Stimulated activated CD8-positive, alpha-beta memory T cell treated with anti-CD3 and anti-CD28 coated beads, Interleukin-7, amount 100 ng/mL, for 24 hours (primary cell): ENCODE measurements at regions not wholly inside any gene's neighbourhood (a gene's known extent, or its start where the extent isn't known, plus 50 kb on each side); places are given as distances from the start of the nearest gene placed in this dataset.
"Not testable (repeated sequence)": the region's sequence is repeated elsewhere in the genome, so short reads cannot be mapped to it uniquely, and the experiment has no call there.

Experiments
- DNase-seq: peaks from one replicate; pipeline ENCODE4 v3.0.0-alpha.2; 2020; ENCODE audit warnings: low read depth

DNA sequence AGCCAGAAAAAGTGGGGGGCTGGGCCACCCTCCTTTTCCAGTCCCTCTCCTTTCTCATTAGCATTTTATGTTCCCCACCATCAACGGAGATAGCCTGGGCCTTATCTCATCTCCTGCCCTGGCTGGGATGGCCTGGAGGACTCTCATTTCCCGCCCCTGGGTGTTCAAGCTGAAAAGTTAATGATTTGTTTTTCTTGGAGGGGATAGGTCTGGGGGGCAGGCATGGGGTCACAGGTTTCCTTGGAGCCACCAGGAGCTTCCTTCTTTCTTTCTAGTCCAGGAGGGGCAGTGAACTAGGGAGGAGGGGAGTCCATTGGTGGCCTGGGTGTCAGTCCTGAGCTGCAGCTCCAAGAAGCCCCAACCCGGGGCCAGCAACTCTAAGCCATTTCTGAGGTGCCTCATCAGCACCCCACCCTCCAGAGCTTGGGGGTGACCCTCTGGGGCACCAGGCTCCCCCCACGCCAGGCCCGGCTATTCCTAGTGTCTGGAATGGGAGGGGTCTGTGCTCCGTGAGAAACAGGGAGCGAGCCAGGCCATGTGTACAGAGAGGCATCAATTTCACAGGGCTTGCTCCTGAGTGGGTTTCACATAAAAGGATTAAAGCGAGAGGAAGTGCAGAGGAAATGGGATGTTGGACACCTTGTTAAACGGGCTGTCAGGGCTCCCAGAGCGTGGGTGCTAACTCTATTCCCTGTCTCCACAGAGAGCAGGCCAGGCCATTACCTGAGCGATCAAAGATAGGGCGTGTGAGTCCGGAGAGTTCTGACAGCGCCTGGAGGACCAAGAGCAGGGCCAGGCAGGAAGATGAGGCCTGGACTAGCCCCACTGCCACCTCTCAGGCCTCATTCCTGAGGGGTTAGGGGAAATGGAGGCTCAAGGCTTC, 90.6 kb upstream of the LHX1 start:
- DNase-seq = no peak

DNA sequence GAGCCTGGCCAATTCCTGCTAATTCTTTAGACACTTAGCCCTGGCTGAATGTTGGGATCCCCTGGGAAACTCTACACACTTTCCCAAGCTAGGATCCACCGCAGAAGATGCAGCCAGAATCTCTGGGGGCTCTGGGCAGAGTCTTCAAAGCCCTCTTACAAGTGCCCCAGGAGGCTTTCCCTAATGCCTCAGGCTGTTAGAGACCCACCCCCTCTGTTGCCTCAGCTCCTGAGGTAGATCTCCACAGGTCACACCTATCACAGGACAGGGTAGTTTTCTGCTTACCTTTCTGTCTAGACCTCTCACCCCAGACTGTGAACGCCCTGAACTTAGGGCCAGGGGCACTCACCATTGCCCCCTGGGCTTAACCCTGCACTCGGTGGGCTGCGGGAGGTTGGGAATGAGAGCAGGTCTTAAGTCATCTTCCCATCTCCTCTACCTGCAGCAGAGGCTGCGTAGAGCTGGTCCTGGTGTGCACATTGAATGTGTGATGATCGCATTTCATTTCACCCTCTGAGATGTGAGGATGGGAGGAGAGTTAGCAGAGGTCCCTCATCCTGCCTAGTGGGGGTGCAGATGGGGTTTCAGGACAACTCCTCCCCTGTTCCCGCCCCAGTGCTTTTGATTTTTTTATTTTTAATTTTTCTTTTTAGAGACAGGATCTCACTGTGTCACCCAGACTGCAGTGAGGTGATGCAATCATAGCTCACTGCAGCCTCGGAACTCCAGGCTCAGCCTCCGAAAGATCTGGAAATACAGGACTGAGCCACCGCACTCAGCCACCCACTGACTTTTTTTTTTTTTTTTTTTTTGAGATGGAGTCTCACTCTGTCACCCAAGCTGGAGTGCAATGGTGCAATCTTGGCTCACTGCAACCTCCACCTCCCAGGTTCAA, 89.0 kb upstream of the LHX1 start:
- no peak for DNase-seq

DNA sequence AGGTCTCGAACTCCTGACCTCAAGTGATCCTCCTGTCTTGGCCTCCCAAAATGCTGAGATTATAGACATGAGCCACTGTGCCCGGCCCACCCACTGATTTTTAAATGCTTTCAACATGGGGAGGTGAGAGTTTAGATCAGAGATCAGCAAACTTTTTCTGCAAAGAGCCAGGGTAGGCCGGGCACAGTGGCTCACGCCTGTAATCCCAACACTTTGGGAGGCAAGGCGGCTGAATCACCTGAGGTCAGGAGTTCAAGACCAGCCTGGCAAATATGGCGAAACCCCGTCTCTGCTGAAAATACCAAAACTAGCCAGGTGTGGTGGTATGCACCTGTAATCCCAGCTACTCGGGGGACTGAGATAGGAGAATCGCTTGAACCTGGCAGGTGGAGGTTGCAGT, 88.3 kb upstream of the LHX1 start:
- not testable (repeated sequence) for DNase-seq

DNA sequence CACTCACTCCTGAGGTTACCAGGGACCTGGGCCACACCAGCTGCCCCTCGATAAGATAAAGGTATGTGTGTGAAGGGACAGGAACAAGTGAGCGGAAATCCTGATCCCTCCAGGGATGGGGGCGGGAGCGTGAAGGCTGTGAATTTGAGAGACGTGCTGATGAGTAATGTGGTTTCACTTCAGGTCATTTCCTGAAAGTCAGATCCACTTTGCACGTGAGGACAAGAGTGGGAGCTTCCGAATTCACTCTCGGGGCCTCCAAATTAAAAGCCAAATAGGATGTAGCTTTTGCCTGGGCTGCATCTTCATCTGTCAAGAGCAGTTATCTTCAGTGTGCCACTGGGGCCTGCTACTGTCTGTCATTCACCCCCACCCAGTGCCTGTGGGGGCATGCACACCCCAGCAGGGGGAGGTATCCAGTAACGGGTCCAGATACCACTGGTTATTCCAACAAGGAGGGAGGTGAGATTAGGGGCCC, 87.4 kb upstream of the LHX1 start:
- DNase-seq = peak; percentile 16

DNA sequence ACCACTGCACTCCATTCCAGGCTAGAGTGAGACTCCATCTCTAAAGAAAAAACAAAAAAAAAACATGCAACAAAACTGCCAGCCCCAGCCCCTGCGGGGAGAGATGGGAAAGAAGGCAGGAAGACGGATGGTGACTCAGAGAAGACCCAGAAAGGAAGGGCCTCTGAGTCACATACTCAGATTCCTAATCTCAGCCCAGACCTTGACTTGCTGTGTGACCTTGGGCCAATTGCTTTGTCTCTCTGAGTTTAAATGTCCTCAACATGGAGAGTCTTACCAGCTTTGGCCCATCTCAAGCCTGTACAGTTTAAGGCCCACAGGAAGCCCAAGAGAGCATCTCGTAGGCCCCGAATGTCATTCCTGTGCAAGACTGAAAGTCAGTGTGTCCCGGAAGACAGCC, 86.5 kb upstream of the LHX1 start:
- DNase-seq = no peak

DNA sequence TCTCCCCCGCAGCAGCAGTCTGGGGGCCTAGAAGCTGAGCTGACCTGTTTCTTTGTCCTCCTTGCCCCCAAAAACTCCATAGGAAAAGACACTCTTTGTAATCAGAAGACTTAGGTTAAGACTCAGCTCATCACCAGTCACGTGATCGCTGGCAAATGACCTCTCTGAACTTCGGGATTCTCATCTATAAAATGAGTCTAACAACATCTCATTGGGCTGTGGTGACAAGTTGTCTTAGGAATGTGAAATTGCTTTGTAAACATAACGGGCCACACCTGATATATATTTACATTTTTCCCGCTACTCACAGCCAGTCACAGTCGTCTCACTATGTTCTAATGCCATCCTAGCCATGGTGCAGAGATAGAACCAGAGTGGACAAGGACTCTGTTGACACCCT, 86.0 kb upstream of the LHX1 start:
- no peak for DNase-seq

DNA sequence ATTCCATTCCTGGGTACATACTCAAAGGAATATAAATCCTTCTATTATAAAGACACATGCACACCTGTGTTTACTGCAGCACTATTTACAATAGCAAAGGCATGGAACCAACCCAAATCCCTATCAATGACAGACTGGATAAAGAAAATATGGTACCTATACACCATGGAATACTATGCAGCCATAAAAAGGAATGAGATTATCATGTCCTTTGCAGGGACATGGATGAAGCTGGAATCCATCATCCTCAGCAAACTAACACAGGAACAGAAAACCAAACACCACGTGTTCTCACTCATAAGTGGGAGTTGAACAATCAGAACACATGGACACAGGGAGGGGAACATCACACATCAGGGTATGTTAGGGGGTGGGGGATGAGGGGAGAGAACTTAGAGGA, 84.8 kb upstream of the LHX1 start:
- DNase-seq = not testable (repeated sequence)

DNA sequence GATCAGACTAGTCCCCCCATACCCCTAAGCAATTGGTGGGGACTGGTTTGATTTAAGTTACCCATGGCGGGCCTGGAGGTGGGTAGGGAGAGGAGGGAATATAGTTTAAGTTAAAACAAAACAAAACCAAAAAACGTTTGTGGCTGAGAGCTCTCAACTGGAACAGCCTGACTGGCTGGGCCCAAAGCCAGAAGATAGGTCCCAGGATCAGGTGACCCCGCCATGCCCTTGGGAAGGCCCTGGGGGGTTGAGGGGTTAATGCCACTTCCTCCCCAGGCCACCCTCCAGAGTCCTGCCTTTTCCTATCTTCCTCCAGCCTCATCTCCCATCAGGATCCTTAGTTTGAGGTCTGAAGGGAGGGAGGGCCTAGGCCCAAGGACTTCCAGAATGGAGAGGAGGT, 82.3 kb upstream of the LHX1 start:
- DNase-seq = no peak

DNA sequence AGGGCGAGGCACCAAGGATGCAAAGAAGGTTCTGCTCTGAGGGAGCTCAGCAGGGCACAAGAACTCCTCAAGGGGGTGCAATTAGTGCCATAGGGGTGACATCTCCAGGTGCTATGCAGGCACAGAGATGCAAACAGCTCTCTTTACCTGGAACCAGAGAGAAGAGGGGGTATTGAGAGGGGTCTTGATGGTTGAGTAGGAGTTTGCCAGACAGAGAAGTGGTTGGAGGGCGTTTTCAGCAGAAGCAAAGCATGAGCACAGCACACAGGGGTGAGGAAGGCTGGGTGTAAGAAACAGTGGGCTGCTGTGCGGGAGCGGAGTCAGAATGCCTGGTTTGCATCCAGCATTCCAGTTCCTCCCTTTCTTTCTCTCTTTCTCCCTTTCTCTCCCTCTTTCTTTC, 81.8 kb upstream of the LHX1 start:
- DNase-seq = no peak

DNA sequence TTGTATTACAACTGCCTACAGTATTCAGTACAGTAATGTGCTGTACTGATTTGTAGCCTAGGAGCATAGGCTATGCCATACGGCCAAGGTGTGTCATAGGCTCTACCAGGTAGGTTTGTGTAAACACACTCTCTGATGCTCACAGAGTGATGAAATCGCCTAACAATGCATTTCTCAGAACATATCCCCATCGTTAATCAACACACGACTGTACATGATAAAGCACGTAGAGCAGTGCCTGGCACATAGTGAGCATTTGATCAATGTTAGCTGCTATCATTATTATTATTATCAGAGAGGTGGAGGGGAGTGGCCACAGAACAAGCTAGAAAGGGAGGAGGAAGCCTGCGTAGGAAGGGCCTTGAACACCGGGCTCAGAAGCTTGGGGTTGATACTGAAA, 81.1 kb upstream of the LHX1 start:
- no peak for DNase-seq

DNA sequence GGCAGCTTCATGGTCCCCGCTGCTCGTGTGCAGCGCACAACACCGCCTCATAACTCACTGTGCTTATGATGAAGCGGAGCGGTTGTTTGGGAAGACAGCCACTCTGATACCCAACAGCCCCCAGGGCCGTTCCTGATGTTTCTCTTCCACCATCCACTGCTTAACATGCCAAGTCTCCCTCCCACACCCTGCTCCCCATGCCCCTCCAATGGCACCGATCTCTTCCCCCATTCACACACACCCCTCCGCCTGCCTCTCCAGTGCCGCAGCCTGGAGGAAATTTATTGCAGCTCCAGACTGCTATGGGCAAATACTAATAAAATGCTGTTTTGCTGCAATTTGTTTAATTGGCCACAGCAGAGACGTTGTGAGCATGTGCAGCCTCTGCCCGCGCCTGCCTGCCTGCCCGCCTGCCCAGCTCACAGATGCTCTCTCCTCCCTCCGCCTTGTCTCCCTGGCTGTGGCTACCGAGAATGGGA, 80.3 kb upstream of the LHX1 start:
- no peak for DNase-seq

DNA sequence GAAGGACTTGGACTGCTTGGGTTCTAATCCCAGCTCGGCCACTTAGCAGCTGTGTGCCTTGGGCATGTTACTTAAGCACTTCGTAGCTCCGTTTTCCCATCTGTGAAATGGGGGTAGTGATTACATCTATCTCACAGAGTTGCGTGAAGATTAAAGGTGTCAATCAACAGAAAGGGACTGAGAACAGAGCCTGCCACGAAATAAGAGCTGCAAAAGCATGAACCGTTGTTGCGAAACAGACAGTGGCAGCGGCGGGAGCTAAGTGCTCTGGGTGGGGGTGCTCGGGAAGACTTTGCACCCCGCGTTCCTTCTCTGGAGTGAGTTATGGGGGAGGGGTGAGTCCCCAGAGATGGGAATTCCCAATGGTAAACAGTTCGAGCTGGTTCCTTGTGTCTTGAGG, 79.6 kb upstream of the LHX1 start:
- DNase-seq = no peak

DNA sequence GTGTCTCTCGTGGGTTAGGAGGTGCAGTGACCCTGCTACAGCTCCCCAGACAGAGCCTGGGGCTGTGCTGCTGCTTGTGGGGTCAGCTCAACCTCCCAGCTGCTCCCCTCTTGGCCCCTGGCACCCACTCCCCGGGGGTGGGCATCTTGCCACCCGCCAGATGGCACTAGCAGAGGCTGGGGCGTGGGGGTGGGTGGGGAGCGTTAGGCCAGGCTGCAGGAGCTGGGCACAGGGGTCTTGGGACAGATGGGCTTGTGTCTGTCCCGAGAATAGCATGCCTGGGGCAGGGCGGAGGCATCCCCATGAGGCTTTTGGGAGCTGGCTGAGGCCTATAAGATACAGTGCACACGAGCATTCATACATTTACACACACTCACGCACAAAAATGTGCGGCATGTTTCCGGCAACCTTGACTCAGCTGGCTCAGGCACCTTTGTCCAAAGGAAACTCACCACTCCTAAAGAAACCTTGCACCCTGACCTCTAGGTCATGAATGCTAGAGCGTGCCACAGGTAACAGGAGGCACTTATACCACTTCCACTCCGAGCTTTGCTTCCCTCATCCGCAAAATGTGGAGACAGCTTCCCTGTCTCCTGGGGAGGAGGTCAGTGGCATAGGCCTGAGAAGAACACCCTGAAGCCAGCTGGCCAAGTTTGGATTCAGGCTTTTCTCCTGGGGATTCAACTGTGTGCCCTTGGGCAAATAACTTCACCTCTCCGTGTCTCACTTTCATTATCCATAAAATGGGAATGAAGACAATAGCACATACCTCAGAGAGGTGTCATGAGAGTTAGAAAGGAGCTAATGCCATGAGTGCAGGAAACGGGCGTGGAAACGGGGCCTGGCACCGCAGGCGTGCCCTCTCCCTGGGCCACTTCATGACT, 78.9 kb upstream of the LHX1 start:
- no peak for DNase-seq

DNA sequence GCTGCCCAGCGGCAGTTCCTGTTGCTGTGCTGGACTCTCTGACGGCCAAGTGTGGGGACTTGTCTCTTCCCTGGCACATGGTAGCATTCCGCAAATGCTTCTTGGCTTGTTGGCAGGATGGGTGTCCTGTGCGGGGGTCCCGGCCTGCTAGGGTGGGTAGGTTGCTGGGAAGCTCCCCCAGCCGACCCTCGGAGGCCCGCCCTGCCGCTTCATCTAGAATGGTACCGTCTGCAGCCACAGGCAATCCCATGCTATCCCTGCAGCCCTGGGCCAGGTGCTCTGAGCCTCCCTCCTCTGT, 78.3 kb upstream of the LHX1 start:
- no peak for DNase-seq

DNA sequence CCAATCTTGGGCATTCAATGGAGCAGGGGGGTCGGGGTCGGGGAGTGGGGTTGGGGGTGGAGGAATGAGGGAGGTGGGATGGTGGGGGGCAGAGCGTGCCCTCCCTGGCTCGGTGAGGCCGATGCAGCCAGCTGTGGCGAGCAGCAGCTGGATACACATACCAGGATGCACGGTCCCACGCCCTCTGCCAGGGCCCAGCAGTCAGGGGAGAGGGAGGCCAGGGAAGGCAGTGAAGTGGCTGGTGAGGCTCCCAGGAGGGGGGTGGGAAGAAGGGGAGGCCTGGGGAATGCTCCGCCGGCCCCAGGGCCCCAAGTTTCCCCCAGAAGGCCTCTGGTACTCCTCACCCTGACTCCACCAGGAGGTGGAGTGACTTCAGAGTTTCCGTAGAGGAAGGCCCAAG, 77.6 kb upstream of the LHX1 start:
- no peak for DNase-seq

DNA sequence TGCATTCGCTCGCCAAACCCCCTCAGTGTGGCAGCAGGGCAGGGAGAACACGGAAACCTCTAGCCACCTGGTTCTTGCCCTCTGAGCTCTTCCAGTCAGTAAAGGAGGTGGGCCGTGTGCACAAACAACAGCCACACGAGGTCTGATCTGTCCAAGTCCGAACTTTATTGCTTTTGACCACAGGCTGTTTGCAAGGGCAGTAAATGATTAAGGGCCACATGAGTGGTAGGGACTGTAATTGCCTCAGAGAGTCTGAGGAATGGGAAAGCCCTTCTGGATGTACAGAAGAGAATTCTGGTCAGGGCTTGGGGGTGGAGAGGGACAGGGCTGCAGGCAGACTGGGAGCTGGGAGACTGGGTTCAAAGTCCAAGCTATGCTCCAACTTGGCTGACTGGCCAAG, 75.7 kb upstream of the LHX1 start:
- no peak for DNase-seq

DNA sequence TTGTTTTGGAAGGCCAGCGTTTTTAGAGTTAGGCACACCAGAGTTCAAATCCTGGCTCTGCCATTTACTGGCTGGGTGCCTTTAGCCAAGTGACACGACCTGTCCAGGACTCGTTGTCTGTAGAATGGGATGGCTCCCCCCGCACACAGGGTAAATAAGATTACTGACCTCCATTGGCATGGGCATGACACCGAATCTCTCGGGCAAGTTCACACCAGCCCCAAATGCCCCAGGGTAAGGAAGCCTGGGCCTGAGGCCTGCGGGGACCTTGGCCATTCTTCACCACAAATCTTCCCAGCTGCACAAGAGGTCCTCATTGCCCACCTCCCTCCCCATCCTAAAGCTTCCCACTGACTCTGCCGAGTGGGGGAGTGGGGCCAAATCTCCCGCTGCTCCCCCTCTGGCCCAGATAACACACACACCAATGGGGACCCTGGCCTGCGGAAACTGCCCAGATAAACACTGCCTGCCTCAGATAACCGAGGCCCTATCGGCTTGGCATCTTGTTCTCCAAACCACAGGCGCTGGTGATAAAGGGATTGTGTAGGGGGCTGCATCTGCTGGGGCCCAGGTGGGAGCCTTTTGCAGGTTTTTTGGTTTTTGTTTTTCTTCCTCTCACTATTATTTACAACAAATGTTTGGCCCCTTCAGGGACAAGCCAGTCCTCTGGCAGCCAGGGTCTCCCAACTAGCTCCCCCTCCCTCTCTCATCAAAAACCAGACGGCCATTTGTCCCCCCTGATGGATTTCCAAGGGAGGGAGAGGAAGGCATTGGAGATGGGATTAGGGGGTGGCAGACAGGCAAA, 75.0 kb upstream of the LHX1 start:
- DNase-seq = no peak

DNA sequence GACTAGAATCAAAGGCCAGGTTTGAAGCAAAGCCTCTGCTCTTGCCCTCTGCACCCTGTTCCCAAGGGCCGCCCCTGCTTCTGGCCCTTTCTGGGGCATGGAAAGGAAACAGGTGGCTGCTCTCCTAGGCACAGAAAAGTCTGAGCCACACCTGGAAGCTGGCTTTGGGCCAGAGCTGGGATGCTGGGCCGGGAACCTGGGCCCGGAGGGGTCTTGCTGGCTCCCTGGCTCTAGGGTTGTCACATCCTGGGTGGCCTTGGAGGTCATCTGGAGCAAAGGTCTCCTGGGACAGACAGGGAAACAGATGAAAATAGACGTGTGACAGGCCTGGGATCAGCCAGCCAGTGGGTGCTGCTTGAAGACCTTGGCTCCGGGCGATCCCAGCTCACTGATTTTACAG, 74.1 kb upstream of the LHX1 start:
- DNase-seq = no peak

DNA sequence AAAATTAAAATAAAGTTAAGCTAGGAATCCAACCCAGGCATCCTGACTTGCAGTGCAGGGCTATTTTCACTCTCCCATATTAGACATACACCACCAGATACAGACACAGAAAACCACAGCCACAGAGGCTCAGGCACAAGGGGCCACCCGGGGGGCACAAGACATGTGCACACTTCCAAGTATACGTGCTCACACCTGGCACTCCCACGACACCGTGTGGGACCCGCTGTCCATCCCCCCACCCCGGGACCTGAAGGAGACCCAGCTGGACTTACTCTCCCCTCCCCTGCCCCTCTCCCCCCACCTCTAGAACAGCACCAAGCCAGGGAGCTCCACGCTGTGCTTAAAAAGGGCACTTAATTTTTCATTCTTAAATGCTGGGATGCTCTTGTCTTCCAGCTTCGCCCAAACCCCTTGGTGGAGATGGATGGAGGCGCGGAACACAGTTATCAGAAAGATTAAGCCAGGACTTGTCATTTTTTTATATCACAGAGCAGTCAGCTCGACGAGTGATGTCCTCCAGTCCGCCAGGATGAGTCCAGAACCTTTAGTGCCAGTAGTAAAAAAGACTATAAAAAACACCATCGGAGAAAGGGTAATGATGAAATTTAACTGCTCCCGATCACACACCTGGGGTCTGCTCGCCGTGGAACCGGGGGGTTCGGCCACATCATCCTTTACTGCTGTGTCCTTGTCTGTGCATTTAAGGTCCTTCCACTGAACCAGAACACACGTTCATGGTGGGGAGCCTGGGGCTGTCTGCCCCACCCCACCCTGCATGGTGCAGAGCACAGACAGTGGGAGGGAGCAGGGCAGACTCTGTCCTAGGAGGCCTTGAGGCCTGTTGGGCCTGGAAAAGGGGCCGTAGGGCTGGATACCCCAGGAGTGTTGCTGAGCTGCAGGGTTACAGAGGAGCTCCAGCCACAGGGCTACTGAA, 73.3 kb upstream of the LHX1 start:
- DNase-seq = no peak

DNA sequence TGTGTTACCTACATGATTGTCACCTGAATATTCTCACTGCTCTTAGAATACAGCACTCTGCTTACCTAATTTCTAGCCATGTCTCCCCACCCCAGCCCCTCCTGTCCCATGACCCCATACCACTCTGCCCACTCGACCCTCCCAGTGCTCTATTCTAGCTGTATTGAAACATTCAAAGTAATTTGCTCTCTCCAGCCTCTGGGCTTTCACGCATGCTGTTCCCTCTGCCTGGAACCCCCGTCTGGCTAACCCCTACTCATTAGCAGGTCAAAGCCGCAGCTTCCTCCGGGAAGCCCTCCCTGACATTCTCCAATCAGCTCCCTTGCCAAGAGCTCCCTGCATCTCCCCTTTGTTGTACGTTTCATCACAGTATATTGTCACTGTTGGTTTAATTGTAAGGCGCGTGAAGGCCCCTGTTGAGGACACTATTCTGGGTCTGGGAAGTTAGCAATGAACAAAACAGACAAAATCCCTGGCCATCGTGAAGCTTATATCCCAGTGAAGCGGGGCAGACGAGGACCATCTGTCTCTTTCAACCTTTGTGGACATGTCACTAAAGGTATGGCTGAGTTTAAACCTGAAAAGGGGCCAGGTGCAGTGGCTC, 72.3 kb upstream of the LHX1 start:
- DNase-seq = no peak
